GM04503 (cell line): ENCODE measurements at regions not wholly inside any gene's neighbourhood (a gene's known extent, or its start where the extent isn't known, plus 50 kb on each side); places are given as distances from the start of the nearest gene placed in this dataset.

Source experiments
- DNase-seq: peaks from one replicate; pipeline ENCODE4 v3.0.0-alpha.2; 2012; ENCODE audit warnings: low read depth

- no peak for DNase-seq
Observed at GRCh38 chr2:120440521-120441350, 94.8 kb downstream of the INHBB start.

- DNase-seq = no peak
Observed at GRCh38 chr2:120441351-120441700, 95.4 kb downstream of the INHBB start.

GRCh38 chr2:120441744-120442471, 96.0 kb downstream of the INHBB start:
- no peak for DNase-seq

- DNase-seq = no peak
Observed at GRCh38 chr2:120442541-120442922, 96.6 kb downstream of the INHBB start.

GRCh38 chr2:120442923-120443571, 97.1 kb downstream of the INHBB start:
- no peak for DNase-seq

- DNase-seq = no peak
Observed at GRCh38 chr2:120443946-120444345, 98.0 kb downstream of the INHBB start.

GRCh38 chr2:120444691-120445240, 98.8 kb downstream of the INHBB start:
- no peak for DNase-seq

- DNase-seq = no peak
Observed at GRCh38 chr2:120445449-120446143, 99.7 kb downstream of the INHBB start.

- no peak for DNase-seq
Observed at GRCh38 chr2:120446236-120447126, 100.5 kb downstream of the INHBB start.

GRCh38 chr2:120447127-120447785, 101.3 kb downstream of the INHBB start:
- no peak for DNase-seq

- no peak for DNase-seq
Observed at GRCh38 chr2:120448436-120448835, 102.5 kb downstream of the INHBB start.

- DNase-seq = no peak
Observed at GRCh38 chr2:120448961-120449810, 103.2 kb downstream of the INHBB start.

- no peak for DNase-seq
Observed at GRCh38 chr2:120450196-120450820, 104.4 kb downstream of the INHBB start.

GRCh38 chr2:120451334-120451733, 105.4 kb downstream of the INHBB start:
- no peak for DNase-seq

- DNase-seq = no peak
Observed at GRCh38 chr2:120452131-120452530, 106.2 kb downstream of the INHBB start.

- no peak for DNase-seq
Observed at GRCh38 chr2:120452945-120453634, 107.2 kb downstream of the INHBB start.

GRCh38 chr2:120453635-120453998, 107.7 kb downstream of the INHBB start:
- DNase-seq = no peak

GRCh38 chr2:120454654-120455385, 108.9 kb downstream of the INHBB start:
- no peak for DNase-seq
